GM21447 (cell line): ENCODE measurements at regions not wholly inside any gene's neighbourhood (a gene's known extent, or its start where the extent isn't known, plus 50 kb on each side); places are given as distances from the start of the nearest gene placed in this dataset.
"Not testable (repeated sequence)": the region's sequence is repeated elsewhere in the genome, so short reads cannot be mapped to it uniquely, and the experiment has no call there.

Experiments used
- ATAC-seq: cut with Tn5 transposase; IDR thresholded peaks from one replicate; pipeline ENCODE4 v1.9.1; 2021; ENCODE audit not compliant: unreplicated experiment

- not testable (repeated sequence) for ATAC-seq
Observed at GRCh38 chr1:120282744-120283464, 106.6 kb upstream of the SEC22B start.

- ATAC-seq, result not testable (repeated sequence)
Observed at GRCh38 chr1:120278259-120278610, 101.9 kb upstream of the SEC22B start.

DNA sequence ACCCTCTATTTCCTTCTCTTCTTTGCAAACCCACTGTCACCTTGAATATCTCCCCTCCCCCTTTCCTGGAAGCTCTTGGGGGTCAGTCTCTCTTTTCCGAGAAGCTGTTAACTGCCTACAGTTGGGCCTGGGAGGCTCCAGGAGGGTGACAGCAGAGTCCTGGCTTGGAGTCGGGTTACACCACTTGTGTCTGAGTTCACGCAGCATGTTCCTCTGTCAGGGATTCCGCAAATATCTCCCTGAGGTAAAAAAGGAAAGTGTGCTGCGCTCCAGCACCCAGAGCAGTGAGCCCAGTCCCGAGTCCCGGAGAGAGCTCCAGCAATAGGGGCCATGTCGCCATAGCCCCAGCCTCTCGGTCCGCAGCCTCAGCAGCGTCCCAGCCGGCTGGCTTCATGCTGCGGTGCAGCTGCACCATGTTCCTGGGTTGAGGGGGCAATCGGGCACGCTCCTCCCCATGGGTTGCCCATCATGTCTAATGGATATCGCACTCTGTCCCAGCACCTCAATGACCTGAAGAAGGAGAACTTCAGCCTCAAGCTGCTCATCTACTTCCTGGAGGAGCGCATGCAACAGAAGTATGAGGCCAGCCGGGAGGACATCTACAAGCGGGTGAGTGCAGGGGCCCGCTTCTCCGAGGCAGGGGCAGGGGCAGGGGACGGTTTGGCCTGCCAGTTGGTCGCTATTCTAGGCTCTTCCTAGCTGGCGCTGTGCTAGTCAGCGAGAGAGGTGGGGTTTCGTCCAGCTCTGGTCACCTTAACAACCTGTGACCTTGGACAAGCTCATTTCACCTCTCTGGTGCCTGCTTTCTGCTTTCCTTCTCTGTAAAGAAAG lies 101.3 kb upstream of the SEC22B start:
- ATAC-seq, result not testable (repeated sequence)

DNA sequence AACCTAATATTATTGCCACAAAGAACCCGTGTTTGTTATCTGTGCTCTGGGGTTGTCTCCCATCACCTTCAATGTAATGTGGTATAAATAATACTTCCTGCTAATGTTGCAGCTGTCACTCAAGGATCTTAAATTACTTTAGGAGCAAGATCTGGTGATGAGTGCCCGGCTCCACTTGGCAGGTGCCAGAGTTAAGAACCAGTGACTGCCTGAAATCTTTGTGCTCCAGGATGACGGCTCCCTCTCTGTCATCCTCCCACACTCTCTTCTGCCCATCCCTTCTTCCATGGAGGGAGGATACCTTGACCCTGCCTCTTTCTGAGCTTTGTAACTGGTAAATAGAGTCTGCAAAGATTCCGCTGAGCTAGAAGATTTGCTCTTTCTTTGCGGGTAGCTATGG lies 100.4 kb upstream of the SEC22B start:
- not testable (repeated sequence) for ATAC-seq

DNA sequence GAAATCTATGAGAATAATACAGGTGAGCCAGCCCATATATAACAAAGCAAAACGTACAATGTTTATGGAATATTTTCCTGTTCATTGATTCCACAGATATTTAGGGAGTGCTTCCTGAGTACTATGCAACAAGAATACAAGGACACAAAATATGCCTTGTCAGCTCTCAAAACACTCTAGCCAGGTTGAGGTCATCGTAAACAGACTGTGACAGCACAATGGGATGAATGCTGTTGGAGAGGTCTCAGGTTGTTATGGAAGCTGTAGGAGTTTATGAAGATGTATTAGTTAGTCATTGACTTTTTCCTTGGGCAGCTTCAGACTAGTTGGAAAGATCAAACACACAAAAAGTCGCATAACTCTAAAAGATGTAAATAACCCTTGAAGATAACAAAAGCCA lies 98.1 kb upstream of the SEC22B start:
- ATAC-seq, result not testable (repeated sequence)

GRCh38 chr1:120273363-120273762 lies 97.0 kb upstream of the SEC22B start:
- not testable (repeated sequence) for ATAC-seq

DNA sequence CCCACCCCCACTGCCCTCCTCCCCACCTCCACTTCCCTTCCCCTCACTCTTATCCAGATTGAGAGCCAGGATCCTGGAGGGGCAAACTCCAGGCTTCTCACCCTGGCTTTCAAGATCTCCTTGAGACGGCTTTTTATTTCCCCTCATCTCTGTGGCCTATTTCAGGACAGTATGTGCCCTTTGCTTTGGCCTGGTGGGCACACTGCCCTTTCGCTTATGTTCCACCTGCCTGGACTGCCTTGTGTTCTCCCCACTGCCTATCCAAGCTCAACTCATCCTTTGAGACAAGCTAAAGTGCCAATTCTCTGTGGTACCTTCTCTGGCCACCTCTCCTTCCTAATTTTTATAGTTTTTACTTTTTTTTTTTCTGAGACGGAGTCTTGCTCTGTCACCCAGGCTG lies 95.9 kb upstream of the SEC22B start:
- ATAC-seq, result not testable (repeated sequence)

DNA sequence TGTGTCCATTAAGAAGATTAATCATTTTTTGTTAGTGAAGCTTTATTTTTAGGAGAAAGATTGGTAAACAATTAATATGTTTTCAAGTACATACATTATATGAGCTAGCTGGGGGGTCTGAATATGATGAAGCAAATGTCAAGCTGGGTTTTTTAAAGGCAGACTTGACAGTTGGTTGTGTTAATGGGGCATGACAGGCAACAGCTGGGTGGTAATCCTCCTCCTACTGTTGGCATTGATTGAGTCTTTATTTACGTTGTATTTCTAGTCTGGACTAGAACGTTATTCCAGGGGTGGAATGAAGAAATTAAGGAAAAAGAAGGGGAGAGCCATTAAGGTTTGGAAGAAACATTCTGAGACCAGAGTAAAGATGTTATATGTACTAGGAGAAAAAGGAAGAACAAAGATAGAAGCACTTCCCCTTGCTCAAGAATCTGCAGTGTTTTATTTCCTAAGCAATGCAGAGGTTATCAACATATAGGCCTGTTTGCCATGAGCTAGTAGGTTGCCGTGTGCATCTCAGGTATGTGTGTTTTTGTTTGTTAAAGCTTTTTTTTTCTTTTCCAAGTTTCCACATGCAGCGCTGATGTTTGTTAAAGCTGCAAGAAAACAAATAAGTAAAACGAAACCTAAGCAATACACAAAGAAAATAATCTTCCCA lies 95.4 kb upstream of the SEC22B start:
- ATAC-seq, result not testable (repeated sequence)

DNA sequence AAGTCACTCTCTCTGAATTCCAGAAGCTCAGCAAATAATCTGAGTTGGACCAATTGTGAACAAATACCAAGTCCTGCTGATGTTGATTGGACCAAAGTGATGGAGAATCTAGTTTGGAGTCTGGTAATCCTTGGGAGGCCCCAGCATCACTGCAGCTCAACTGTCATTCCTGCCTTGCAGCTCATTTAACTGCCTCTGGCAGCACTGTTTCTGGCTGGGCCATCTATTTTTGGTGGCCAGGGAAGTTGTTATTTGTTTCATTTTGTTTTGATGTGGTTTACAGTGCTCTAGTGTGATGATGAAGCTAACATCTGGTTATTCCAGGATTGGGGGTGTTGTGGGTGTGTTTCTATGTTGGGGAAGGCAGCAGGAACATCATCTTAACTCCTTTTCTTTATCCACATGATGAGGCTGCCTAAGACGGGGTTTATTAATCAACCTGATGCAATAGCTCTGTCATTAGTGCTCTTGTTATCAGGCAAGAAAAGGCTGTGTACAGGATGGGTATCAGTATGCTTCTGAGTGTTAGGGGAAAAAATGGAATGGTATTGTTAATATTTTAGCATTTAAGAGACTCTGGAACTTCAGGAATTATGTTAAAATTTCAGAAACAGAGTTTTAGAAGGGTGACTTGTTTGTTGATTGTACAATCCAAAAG lies 91.7 kb upstream of the SEC22B start:
- ATAC-seq, result not testable (repeated sequence)

DNA sequence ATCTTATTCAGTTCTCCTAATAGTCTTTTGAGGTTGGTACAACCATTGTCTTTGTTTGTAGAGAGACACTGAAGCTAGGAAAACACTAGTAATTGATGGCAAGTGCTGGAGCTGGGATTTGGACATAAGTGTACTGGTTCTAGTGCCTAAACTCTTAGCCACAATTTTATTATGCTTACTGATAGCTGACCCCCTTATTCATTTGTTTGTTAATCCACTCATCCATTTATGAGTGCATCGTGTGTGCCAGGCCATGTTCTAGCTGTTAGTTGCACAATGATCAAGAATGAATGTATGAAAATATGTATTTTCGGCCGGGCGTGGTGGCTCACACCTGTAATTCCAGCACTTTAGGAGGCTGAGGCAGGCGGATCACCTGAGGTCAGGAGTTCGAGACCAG lies 88.2 kb upstream of the SEC22B start:
- not testable (repeated sequence) for ATAC-seq

- not testable (repeated sequence) for ATAC-seq
Observed at GRCh38 chr1:120262791-120263751, 86.8 kb upstream of the SEC22B start.

DNA sequence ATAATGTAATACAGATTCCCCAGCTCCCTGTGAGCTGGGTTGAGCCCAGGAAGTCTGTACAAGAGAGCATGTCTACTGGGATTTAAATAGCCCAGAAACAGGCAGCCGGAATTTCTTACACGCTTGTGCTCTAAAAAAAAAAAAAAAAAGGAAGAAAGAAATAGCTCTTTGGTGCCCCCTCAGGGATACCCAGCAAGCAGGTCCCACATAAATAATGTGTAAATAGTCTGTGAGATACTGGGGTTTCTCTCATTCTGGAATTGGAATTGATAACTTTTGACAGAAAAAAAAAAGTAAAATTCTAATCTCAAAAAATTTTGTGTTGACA lies 81.4 kb upstream of the SEC22B start:
- not testable (repeated sequence) for ATAC-seq

DNA sequence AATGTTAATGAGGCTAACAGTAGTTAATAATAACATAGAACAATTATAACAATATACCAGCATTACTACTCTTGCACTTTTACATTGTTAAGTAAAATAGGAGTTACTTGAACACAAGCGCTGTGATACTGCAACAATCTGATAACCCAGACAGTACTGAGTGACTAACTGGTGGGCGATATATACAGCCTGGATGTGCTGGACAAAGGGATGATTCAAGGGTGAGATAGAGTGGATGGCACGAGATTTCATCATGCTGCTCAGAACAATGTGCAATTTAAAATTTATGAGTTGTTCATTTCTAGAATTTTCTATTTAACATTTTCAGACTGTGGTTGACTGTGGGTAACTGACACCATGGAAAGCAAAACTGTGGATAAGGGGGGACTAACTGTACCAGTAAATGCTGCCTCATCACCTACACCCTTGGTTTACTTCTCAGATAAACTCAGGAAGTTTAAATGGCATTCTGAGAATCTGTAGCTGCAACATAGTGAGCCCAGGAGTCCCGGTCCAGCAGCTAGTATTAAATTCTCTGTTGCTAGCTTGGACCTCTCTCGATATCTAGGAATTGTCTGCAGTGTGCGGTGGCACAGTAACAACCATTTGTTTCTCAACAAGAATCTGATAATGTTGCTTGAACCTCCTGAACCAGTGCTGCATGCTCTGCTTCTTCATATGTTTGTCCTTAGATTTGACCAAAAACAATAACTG lies 80.9 kb upstream of the SEC22B start:
- ATAC-seq, result not testable (repeated sequence)

GRCh38 chr1:120250756-120251155 lies 74.4 kb upstream of the SEC22B start:
- ATAC-seq, result not testable (repeated sequence)

GRCh38 chr1:120248726-120249427 lies 72.6 kb upstream of the SEC22B start:
- ATAC-seq, result not testable (repeated sequence)

GRCh38 chr1:120248203-120248602 lies 71.9 kb upstream of the SEC22B start:
- not testable (repeated sequence) for ATAC-seq

DNA sequence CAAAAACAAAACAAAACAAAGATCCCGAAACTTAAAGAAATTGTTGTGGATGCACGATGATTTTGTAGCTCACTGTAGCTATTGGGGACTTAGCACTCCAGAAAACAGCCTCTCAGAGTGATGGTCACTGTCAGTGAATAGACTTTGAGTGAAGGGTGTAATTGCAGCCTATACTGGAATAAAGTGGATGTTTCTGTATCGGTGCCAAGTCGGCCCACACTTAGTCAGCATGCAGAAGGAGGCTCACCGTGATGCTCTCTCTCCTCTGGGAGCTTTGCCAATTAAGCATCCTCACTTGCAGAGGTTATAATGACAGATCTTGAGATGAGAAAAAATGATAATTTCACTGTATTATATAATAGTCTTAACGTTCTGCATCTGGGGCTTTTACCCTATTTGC lies 67.5 kb upstream of the SEC22B start:
- ATAC-seq, result not testable (repeated sequence)

DNA sequence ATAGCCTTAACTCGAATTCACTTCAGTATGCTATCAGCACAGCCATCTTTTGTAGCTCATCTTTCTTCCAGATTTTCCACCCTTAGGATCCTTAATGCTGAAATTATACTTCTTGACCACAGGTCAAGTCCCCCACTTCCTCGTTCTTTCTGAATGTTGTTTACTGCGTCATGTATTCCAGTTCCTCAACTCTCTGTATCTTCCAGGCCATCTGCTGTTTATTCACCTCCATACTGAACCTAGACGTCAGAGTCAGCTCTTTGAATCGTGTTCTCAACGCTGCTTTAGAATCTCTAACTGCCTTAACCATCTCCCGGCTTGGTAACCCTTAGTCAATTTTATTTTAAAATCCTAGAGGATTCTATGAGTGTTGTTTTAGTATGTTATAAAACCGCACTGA lies 66.3 kb upstream of the SEC22B start:
- not testable (repeated sequence) for ATAC-seq

GRCh38 chr1:120241868-120242267 lies 65.5 kb upstream of the SEC22B start:
- ATAC-seq, result not testable (repeated sequence)
